HEK293T (cell line): ENCODE measurements at regions not wholly inside any gene's neighbourhood (a gene's known extent, or its start where the extent isn't known, plus 50 kb on each side); places are given as distances from the start of the nearest gene placed in this dataset.

ENCODE experiments used
- BHLHE40 ChIP-seq: fragments of 450-650 bp; IDR thresholded peaks from 2 replicates; pipeline ENCODE4 v1.6.1; 2016; ENCODE audit warnings: mild to moderate bottlenecking, moderate library complexity, borderline replicate concordance
- FOXK2 ChIP-seq: fragments of 450-650 bp; IDR thresholded peaks from 2 replicates; pipeline ENCODE4 v1.6.1; 2016; ENCODE audit warnings: mild to moderate bottlenecking
- FOXM1 ChIP-seq: fragments of 450-650 bp; IDR thresholded peaks from 2 replicates; pipeline ENCODE4 v1.6.1; 2017; ENCODE audit warnings: mild to moderate bottlenecking, borderline replicate concordance
- LEF1 ChIP-seq: fragments of 450-650 bp; IDR thresholded peaks from 2 replicates; pipeline ENCODE4 v1.6.1; 2017; ENCODE audit warnings: mild to moderate bottlenecking, borderline replicate concordance
- NFRKB ChIP-seq: fragments of 450-650 bp; IDR thresholded peaks from 2 replicates; pipeline ENCODE4 v1.6.1; 2016; ENCODE audit warnings: mild to moderate bottlenecking, moderate library complexity
- PKNOX1 ChIP-seq: fragments of 450-650 bp; IDR thresholded peaks from 2 replicates; pipeline ENCODE4 v1.6.1; 2016
- SP1 ChIP-seq: fragments of 450-650 bp; IDR thresholded peaks from 2 replicates; pipeline ENCODE4 v1.6.1; 2017
- TARDBP ChIP-seq: fragments of 450-650 bp; IDR thresholded peaks from 2 replicates; pipeline ENCODE4 v1.6.1; 2016

DNA sequence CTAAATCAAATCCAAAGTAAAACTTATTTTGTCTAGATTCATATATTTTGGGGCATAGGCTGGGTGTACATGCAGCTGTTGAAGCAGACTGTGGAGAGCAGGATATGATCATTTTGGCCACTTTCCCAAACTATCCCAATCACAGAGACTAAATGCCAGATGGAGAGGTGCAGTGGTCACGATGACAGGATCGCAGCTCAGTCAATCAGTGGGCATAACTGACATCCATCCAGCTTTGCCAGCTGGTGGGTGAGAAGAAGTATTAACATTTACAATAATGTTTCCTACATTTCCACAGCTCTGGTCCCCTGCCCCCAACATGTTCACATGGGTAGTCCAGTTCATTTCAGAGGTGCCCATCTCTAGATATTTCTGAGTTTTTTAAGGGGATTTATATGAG, 255.5 kb upstream of the SESN3 start:
- no peak for TF ChIP-seq NFRKB
- no peak for TF ChIP-seq LEF1
- no peak for TF ChIP-seq FOXK2
- no peak for TF ChIP-seq SP1
- no peak for TF ChIP-seq TARDBP
- TF ChIP-seq BHLHE40: no peak
- TF ChIP-seq PKNOX1: no peak
- no peak for TF ChIP-seq FOXM1
